Endothelial cell of umbilical vein (primary cell): ENCODE measurements at regions not wholly inside any gene's neighbourhood (a gene's known extent, or its start where the extent isn't known, plus 50 kb on each side); places are given as distances from the start of the nearest gene placed in this dataset.

Experiments
- BruUV-seq: library from RNA; stranded (reverse); fragments of 400-500 nt; replicated peaks from 2 replicates; lab custom pipeline; 2021; lab: Mats Ljungman, UMichigan
- CTCF ChIA-PET: fragments of 300-600, 350-600 bp; sonication (Branson Sonifier 250); formaldehyde crosslinking; loops from one replicate; lab custom pipeline; 2021; ENCODE audit warnings: antibody characterized with exemption, inconsistent platforms; lab: Charles Lee
- POLR2A ChIA-PET: fragments of 300-600, 350-600 bp; sonication (Branson Sonifier 250); formaldehyde crosslinking; loops from one replicate; lab custom pipeline; 2021; ENCODE audit warnings: antibody characterized with exemption, inconsistent platforms; lab: Charles Lee
- DNase-seq: peaks from one replicate; pipeline ENCODE4 v3.0.0-alpha.2; 2011; ENCODE audit warnings: low read depth, low spot score
- FAIRE-seq: peaks from 2 replicates; lab custom pipeline; 2011; peaks lifted over from hg19 to GRCh38; lab: Jason Lieb, UNC
- H2AFZ ChIP-seq: 2 replicates; pipeline ENCODE4 v1.6.0; 2012; ENCODE audit warnings: low read depth, low read length, control low read depth, inconsistent platforms
- H3K27ac ChIP-seq: 2 replicates; pipeline ENCODE4 v1.5.1; 2011; ENCODE audit warnings: low read depth, mild to moderate bottlenecking, control low read depth, low read length, moderate library complexity; ENCODE audit not compliant: insufficient read depth
- H3K27me3 ChIP-seq, 2 experiments: 2 replicates each; pipeline versions ENCODE4 v1.6.0 to v1.6.1; 2011; ENCODE audit warnings: low read length in 2 of 2, mixed read lengths in 1 of 2; ENCODE audit not compliant: control insufficient read depth in 2 of 2, insufficient read depth in 2 of 2
- H3K36me3 ChIP-seq, 2 experiments: 2 replicates in 1 of 2; 3 replicates in 1 of 2; pipeline ENCODE4 v1.5.1; 2011; ENCODE audit warnings: low read length in 2 of 2, mild to moderate bottlenecking in 1 of 2, moderate library complexity in 1 of 2; ENCODE audit not compliant: control insufficient read depth in 2 of 2, insufficient read depth in 2 of 2; ENCODE audit errors: extremely low read depth in 1 of 2
- H3K4me1 ChIP-seq: 3 replicates; pipeline ENCODE4 v1.5.1; 2011; ENCODE audit warnings: mild to moderate bottlenecking, low read length; ENCODE audit not compliant: control insufficient read depth, insufficient read depth; ENCODE audit errors: extremely low read depth
- H3K4me2 ChIP-seq: 2 replicates; pipeline ENCODE4 v1.6.1; 2011; ENCODE audit warnings: low read length, control low read depth, mixed read lengths; ENCODE audit not compliant: insufficient read depth
- H3K4me3 ChIP-seq, 3 experiments: fragments of 200-600 bp in 1 of 3; sonication (generic), shearing (Covaris generic) in 1 of 3; replicated peaks in 1 of 3; 2 replicates each; pipeline ENCODE4 v1.5.1; 2011 to 2016; ENCODE audit warnings: control low read depth in 3 of 3, low read length in 3 of 3, mild to moderate bottlenecking in 2 of 3, inconsistent platforms in 1 of 3, low read depth in 1 of 3, moderate library complexity in 1 of 3; ENCODE audit not compliant: insufficient read depth in 1 of 3
- H3K79me2 ChIP-seq: 2 replicates; pipeline ENCODE4 v1.6.0; 2012; ENCODE audit warnings: low read length, inconsistent platforms; ENCODE audit not compliant: control insufficient read depth, insufficient read depth
- H3K9ac ChIP-seq: replicated peaks from 2 replicates; pipeline ENCODE3; 2011; ENCODE audit warnings: low read length, control low read depth; ENCODE audit not compliant: insufficient read depth; ENCODE audit errors: extremely low read depth
- H3K9me1 ChIP-seq: replicated peaks from 3 replicates; pipeline ENCODE4 v1.6.0; 2011; ENCODE audit warnings: mild to moderate bottlenecking, low read length; ENCODE audit not compliant: control insufficient read depth, insufficient read depth; ENCODE audit errors: extremely low read depth
- H3K9me3 ChIP-seq: replicated peaks from 2 replicates; pipeline ENCODE4 v1.5.1; 2012; ENCODE audit warnings: low read length, inconsistent platforms; ENCODE audit not compliant: control insufficient read depth, insufficient read depth
- H4K20me1 ChIP-seq: replicated peaks from 2 replicates; pipeline ENCODE3; 2011; ENCODE audit warnings: mild to moderate bottlenecking, low read length; ENCODE audit not compliant: control insufficient read depth, insufficient read depth; ENCODE audit errors: extremely low read depth
- CTCF ChIP-seq, 2 donors: IDR thresholded peaks; 1 replicate in 1 of 2; 2 replicates in 1 of 2; pipeline ENCODE4 v1.5.1; 2011; ENCODE audit warnings: low read length in 2 of 2, mild to moderate bottlenecking in 2 of 2, moderate library complexity in 2 of 2, control low read depth in 1 of 2, inconsistent platforms in 1 of 2, low read depth in 1 of 2; ENCODE audit not compliant: insufficient read depth in 1 of 2; ENCODE audit errors: extremely low read depth in 1 of 2
- EZH2 ChIP-seq: IDR thresholded peaks from 2 replicates; pipeline ENCODE4 v1.6.1; 2012; ENCODE audit warnings: borderline replicate concordance, low read depth, mild to moderate bottlenecking, moderate library complexity, low read length, inconsistent platforms; ENCODE audit not compliant: severe bottlenecking
- FOS ChIP-seq: IDR thresholded peaks from 2 replicates; pipeline ENCODE4 v1.6.1; 2011; ENCODE audit warnings: mild to moderate bottlenecking, low read length, moderate library complexity, borderline replicate concordance; ENCODE audit not compliant: insufficient read depth
- GATA2 ChIP-seq: IDR thresholded peaks from 2 replicates; pipeline ENCODE4 v1.7.0; 2011; ENCODE audit warnings: low read depth, mild to moderate bottlenecking, moderate library complexity, mixed read lengths, low read length; ENCODE audit not compliant: insufficient read length, insufficient read depth
- JUN ChIP-seq: IDR thresholded peaks from 2 replicates; pipeline ENCODE4 v1.6.1; 2011; ENCODE audit warnings: borderline replicate concordance, low read depth; ENCODE audit not compliant: insufficient read length, insufficient read depth
- MAX ChIP-seq: IDR thresholded peaks from 2 replicates; pipeline ENCODE4 v1.6.1; 2011; ENCODE audit not compliant: insufficient read depth, insufficient read length
- MYC ChIP-seq: IDR thresholded peaks from one replicate; pipeline ENCODE4 v1.6.1; 2011; ENCODE audit warnings: mild to moderate bottlenecking, low read depth, low read length
- POLR2A ChIP-seq: IDR thresholded peaks from 2 replicates; pipeline ENCODE4 v1.6.1; 2012; ENCODE audit warnings: low read depth, mild to moderate bottlenecking, control low read depth, low read length
- POLR2AphosphoS5 ChIP-seq: IDR thresholded peaks from 2 replicates; pipeline ENCODE4 v1.6.1; 2012; ENCODE audit warnings: low read depth, mild to moderate bottlenecking, control low read depth, low read length, moderate library complexity; ENCODE audit not compliant: insufficient read depth
- dilution Hi-C: fragments of 300-500 bp; cut with MboI; formaldehyde crosslinking; loops from one replicate; pipeline ENCODE4 v1.15.0; 2019; ENCODE audit warnings: low sequenced_read_pairs; ENCODE audit not compliant: extremely low pct_ligation_motif_present
- intact Hi-C: fragments of 100-400 bp; cut with micrococcal nuclease; formaldehyde crosslinking; loops from one replicate; pipeline ENCODE4 v1.10.0; 2022

GRCh38 chr17:77418609-77419008 is 277.8 kb downstream of the SEC14L1 start:
- Histone ChIP-seq H3K4me3 (no peak overlapping the region), H3K4me1 (peaks cover 16% of the 10 kb centered on the region)
- CTCF ChIA-PET, result interaction anchor here (1.7 to 1.8 kb wide), 2 partner anchors 13 to 18 kb away, joined by 5 read pairs; no protein-coding TSS in a partner anchor

More at GRCh38 chr17:77418609-77419008, 277.8 kb downstream of the SEC14L1 start:
- Histone ChIP-seq H3K9ac (no peak overlapping the region), H2AFZ (no peak overlapping the region), H4K20me1 (no peaks in the 10 kb centered on the region), H3K4me2 (no peak overlapping the region), H3K9me1 (no peaks in the 10 kb centered on the region), H3K9me3 (no peaks in the 10 kb centered on the region), H3K36me3 (no peaks in the 10 kb centered on the region), H3K27me3 (no peaks in the 10 kb centered on the region), H3K27ac (no peak overlapping the region), H3K79me2 (no peaks in the 10 kb centered on the region)
- POLR2A ChIA-PET, result no interaction called here
- TF ChIP-seq GATA2 (no peak), CTCF (IDR thresholded peaks at IDR 0.05; ENCODE audit: extremely low read depth in 1 of 2, insufficient read depth in 1 of 2, low read depth in 1 of 2, low read length in 2 of 2) (no peak), JUN (no peak), POLR2A (no peak), POLR2AphosphoS5 (no peak), MYC (no peak), FOS (no peak), MAX (no peak), EZH2 (no peak)
- DNase-seq (no peak), FAIRE-seq (no peak)
- no TSS peak for BruUV-seq
- intact Hi-C loops (no loop called here), dilution Hi-C loops (no loop called here)
